Left renal cortex interstitium (tissue), 4 donors: ENCODE measurements at regions not wholly inside any gene's neighbourhood (a gene's known extent, or its start where the extent isn't known, plus 50 kb on each side); places are given as distances from the start of the nearest gene placed in this dataset.

ENCODE experiments used
- DNase-seq, 4 donors: peaks; one replicate each; pipeline ENCODE4 v3.0.0-alpha.2; 2013; ENCODE audit warnings: low read depth in 4 of 4, low spot score in 2 of 4, missing footprints in 1 of 4

GRCh38 chr2:65554765-65555591 lies 122.6 kb upstream of the SPRED2 start:
- DNase-seq, result no peak

GRCh38 chr2:65553504-65554074 lies 121.2 kb upstream of the SPRED2 start:
- DNase-seq, result no peak

- no peak for DNase-seq
Measured at GRCh38 chr2:65551528-65551927, 119.1 kb upstream of the SPRED2 start.

GRCh38 chr2:65550246-65550645 lies 117.8 kb upstream of the SPRED2 start:
- DNase-seq, result no peak

- DNase-seq, result no peak
Measured at GRCh38 chr2:65549631-65550030, 117.2 kb upstream of the SPRED2 start.

GRCh38 chr2:65549257-65549627 lies 116.8 kb upstream of the SPRED2 start:
- peak in 2 of 4 donors; percentile 19 to 36 for DNase-seq

- no peak for DNase-seq
Measured at GRCh38 chr2:65548576-65549256, 116.3 kb upstream of the SPRED2 start.

GRCh38 chr2:65548064-65548463 lies 115.7 kb upstream of the SPRED2 start:
- no peak for DNase-seq

- no peak for DNase-seq
Measured at GRCh38 chr2:65545837-65546805, 113.7 kb upstream of the SPRED2 start.

GRCh38 chr2:65541773-65542172 lies 109.4 kb upstream of the SPRED2 start:
- no peak for DNase-seq

GRCh38 chr2:65539633-65540032 lies 107.2 kb upstream of the SPRED2 start:
- no peak for DNase-seq

GRCh38 chr2:65537651-65538385 lies 105.4 kb upstream of the SPRED2 start:
- no peak for DNase-seq

GRCh38 chr2:65536596-65536995 lies 104.2 kb upstream of the SPRED2 start:
- no peak for DNase-seq

GRCh38 chr2:65532937-65533336 lies 100.5 kb upstream of the SPRED2 start:
- no peak for DNase-seq

GRCh38 chr2:65532326-65532725 lies 99.9 kb upstream of the SPRED2 start:
- DNase-seq, result no peak

- no peak for DNase-seq
Measured at GRCh38 chr2:65530547-65531320, 98.3 kb upstream of the SPRED2 start.

GRCh38 chr2:65529419-65529818 lies 97.0 kb upstream of the SPRED2 start:
- DNase-seq, result no peak

- no peak for DNase-seq
Measured at GRCh38 chr2:65528241-65528574, 95.8 kb upstream of the SPRED2 start.

- no peak for DNase-seq
Measured at GRCh38 chr2:65527451-65528240, 95.2 kb upstream of the SPRED2 start.
